ENCODE measurements at regions not wholly inside any gene's neighbourhood (a gene's known extent, or its start where the extent isn't known, plus 50 kb on each side); places are given as distances from the start of the nearest gene placed in this dataset.

DNA sequence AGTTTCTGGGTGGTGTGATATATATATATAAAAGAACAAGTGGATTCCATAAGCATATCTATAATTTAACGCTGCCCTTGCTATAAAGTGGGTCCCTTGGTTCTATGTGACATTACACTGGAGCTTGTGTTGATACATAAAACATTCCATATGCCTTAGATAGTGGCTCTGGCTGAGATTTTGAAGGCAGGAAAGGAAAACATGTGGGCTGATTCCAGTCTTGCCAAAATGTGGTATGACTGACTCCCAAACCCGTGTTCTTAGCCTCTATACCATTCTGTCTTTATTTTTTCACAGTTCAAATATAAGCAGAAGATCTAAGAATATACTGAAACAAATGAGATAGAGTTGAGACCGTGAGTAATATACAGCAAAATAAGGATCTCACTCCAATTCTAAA lies 522.8 kb upstream of the LRRC4C start:
- intact Hi-C loops (cut with micrococcal nuclease), result no loop called here
- no peak overlapping the region for H3K4me3 ChIP-seq (replicated peaks in 1 of 3; ENCODE audit: insufficient read depth in 1 of 3, low read depth in 1 of 3, low read length in 3 of 3)

More for the DNA sequence above, 522.8 kb upstream of the LRRC4C start:
- DNase-seq (ENCODE audit: low read depth, low spot score) (no peak), FAIRE-seq (no peak)
- POLR2A ChIA-PET, result no interaction called here
- Histone ChIP-seq H3K27ac (ENCODE audit: insufficient read depth, low read depth, low read length) (no peak overlapping the region), H3K9ac (replicated peaks; ENCODE audit: extremely low read depth, insufficient read depth, low read length) (no peak overlapping the region), H3K36me3 (ENCODE audit: control insufficient read depth in 2 of 2, extremely low read depth in 1 of 2, insufficient read depth in 2 of 2, low read length in 2 of 2) (no peaks in the 10 kb centered on the region), H3K4me1 (ENCODE audit: control insufficient read depth, extremely low read depth, insufficient read depth, low read length) (no peaks in the 10 kb centered on the region), H3K9me1 (replicated peaks; ENCODE audit: control insufficient read depth, extremely low read depth, insufficient read depth, low read length) (no peaks in the 10 kb centered on the region), H3K27me3 (ENCODE audit: control insufficient read depth in 2 of 2, insufficient read depth in 2 of 2, low read length in 2 of 2) (no peaks in the 10 kb centered on the region), H3K9me3 (replicated peaks; ENCODE audit: control insufficient read depth, insufficient read depth, low read length) (no peaks in the 10 kb centered on the region), H3K4me2 (ENCODE audit: insufficient read depth, low read length) (no peak overlapping the region), H2AFZ (ENCODE audit: low read depth, low read length) (no peak overlapping the region), H3K79me2 (ENCODE audit: control insufficient read depth, insufficient read depth, low read length) (no peaks in the 10 kb centered on the region), H4K20me1 (replicated peaks; ENCODE audit: control insufficient read depth, extremely low read depth, insufficient read depth, low read length) (no peaks in the 10 kb centered on the region)
- TF ChIP-seq POLR2AphosphoS5 (IDR thresholded peaks at IDR 0.05; ENCODE audit: insufficient read depth, low read depth, low read length) (no peak), GATA2 (IDR thresholded peaks at IDR 0.05; ENCODE audit: insufficient read depth, insufficient read length, low read depth, low read length) (no peak), POLR2A (IDR thresholded peaks at IDR 0.05; ENCODE audit: low read depth, low read length) (no peak), EZH2 (IDR thresholded peaks at IDR 0.05; ENCODE audit: borderline replicate concordance, low read depth, low read length, severe bottlenecking) (no peak), MYC (IDR thresholded peaks at IDR 0.05; ENCODE audit: low read depth, low read length) (no peak), JUN (IDR thresholded peaks at IDR 0.05; ENCODE audit: borderline replicate concordance, insufficient read depth, insufficient read length, low read depth) (no peak), FOS (IDR thresholded peaks at IDR 0.05; ENCODE audit: borderline replicate concordance, insufficient read depth, low read length) (no peak), CTCF (IDR thresholded peaks at IDR 0.05; ENCODE audit: extremely low read depth in 1 of 2, insufficient read depth in 1 of 2, low read depth in 1 of 2, low read length in 2 of 2) (no peak)
- dilution Hi-C loops (cut with MboI; ENCODE audit: extremely low pct_ligation_motif_present, low sequenced_read_pairs), result no loop called here
- CTCF ChIA-PET, result no interaction called here
- BruUV-seq (replicated peaks), result no TSS peak

Data from endothelial cell of umbilical vein (primary cell).